Muscle layer of duodenum (tissue), 2 donors: ENCODE measurements at regions not wholly inside any gene's neighbourhood (a gene's known extent, or its start where the extent isn't known, plus 50 kb on each side); places are given as distances from the start of the nearest gene placed in this dataset.

ENCODE experiments used
- H3K27ac ChIP-seq: one replicate; pipeline ENCODE4 v1.7.0; 2013; ENCODE audit warnings: mild to moderate bottlenecking, low read length
- H3K27me3 ChIP-seq: one replicate; pipeline ENCODE4 v1.7.0; 2013; ENCODE audit warnings: low read depth, mild to moderate bottlenecking, control low read depth, low read length
- H3K36me3 ChIP-seq, 2 donors: one replicate each; pipeline ENCODE4 v1.7.0; 2013; ENCODE audit warnings: low read length in 2 of 2, control low read depth in 1 of 2, mild to moderate bottlenecking in 1 of 2; ENCODE audit not compliant: insufficient read depth in 2 of 2, control insufficient read depth in 1 of 2
- H3K4me1 ChIP-seq, 2 donors: one replicate each; pipeline ENCODE4 v1.7.0; 2013; ENCODE audit warnings: low read length in 2 of 2, mild to moderate bottlenecking in 2 of 2, control low read depth in 1 of 2, moderate library complexity in 1 of 2; ENCODE audit not compliant: insufficient read depth in 2 of 2, control insufficient read depth in 1 of 2
- H3K4me3 ChIP-seq, 2 donors: one replicate each; pipeline ENCODE4 v1.7.0; 2013; ENCODE audit warnings: low read length in 2 of 2, low read depth in 1 of 2, mild to moderate bottlenecking in 1 of 2
- H3K9me3 ChIP-seq, 2 donors: one replicate each; pipeline ENCODE4 v1.7.0; 2013; ENCODE audit warnings: low read length in 2 of 2, control low read depth in 1 of 2, mild to moderate bottlenecking in 1 of 2; ENCODE audit not compliant: control insufficient read depth in 1 of 2
- donor health status: healthy.

DNA sequence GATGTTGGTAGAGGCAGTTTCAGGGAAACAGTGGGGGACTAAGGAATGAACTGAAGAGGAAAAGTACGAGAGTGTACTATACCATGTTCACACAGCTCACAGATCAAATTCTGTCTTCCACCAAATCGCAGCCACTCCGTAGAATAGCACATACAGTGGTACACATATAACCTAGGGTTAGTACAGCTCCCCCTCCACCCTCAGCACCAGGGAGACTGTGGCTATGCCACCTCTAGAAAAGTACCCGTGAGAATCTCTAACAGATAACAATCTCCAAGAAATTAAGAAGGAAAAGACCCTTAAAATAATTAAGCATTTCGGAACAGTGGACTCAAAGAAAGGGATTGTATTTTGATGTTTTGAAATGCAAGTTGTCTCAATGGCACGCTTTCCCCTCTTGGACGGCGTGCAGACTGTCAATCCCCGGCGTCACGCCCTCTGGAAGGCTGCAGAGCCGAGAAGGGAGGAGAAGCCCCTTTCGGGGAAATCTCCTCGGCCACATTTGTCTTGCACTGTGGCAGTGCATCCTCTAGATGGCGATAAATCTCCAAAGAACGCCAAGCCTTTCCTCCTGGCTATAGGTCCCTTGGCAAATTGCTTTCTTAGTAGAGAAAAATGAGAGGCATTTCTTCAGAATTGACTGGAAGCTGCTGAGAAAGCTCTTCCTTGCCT, 345.0 kb downstream of the REEP3 start:
- H3K4me1 ChIP-seq: peaks cover 6 to 10% of the 10 kb centered on the region in 2 donors
- H3K4me3 ChIP-seq: peak overlapping the region; percentile 6 to 26
- H3K36me3 ChIP-seq: no peaks in the 10 kb centered on the region
- H3K27ac ChIP-seq: no peak overlapping the region
- no peaks in the 10 kb centered on the region for H3K9me3 ChIP-seq
- no peaks in the 10 kb centered on the region for H3K27me3 ChIP-seq

DNA sequence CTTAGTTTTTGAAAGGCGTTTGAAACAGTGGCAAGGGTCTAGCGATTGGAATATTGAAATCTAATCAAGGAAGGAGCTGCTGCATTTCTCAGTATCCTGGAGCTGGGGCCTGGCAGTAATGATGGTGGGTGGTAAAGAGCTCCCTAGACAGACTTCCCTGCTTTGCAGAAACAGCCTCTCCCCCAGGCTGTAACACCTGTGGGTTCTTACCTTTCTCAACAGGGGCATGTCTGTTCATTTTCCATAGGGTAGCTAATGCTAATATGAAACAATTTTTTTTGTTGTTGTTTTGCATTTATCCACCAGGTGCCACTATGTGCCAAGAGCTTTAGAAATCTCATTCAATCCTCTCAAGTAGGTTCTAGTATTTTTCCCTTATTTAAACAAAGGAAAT, 345.5 kb downstream of the REEP3 start:
- Histone ChIP-seq H3K4me3 (peak overlapping the region in 1 of 2 donors; percentile 6), H3K27ac (no peak overlapping the region), H3K27me3 (no peaks in the 10 kb centered on the region), H3K9me3 (no peaks in the 10 kb centered on the region), H3K4me1 (peaks cover 6 to 10% of the 10 kb centered on the region in 2 donors), H3K36me3 (no peaks in the 10 kb centered on the region)

DNA sequence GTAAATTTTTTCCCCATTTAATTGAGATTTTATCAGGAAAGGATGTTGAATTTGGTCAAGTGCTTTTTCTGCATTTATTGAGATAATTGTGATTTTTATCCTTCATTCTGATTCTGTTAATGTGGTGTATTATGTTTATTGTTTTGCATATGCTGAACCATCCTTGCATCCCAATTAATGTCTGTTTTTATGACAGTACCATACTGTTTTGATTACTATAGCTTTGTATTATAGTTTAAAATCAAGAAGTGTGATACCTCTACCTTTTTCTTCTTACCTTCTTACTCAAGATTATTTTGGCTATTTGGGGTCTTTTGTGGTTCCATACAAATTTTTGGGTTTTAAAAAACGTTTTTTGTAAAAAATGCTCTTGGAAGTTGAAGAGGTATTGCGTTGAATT, 357.2 kb downstream of the REEP3 start:
- H3K27ac ChIP-seq: no peak overlapping the region
- no peaks in the 10 kb centered on the region for H3K36me3 ChIP-seq
- H3K4me1 ChIP-seq: no peaks in the 10 kb centered on the region
- H3K27me3 ChIP-seq: no peaks in the 10 kb centered on the region
- no peak overlapping the region for H3K4me3 ChIP-seq
- H3K9me3 ChIP-seq: peaks cover 7 to 11% of the 10 kb centered on the region in 2 donors

DNA sequence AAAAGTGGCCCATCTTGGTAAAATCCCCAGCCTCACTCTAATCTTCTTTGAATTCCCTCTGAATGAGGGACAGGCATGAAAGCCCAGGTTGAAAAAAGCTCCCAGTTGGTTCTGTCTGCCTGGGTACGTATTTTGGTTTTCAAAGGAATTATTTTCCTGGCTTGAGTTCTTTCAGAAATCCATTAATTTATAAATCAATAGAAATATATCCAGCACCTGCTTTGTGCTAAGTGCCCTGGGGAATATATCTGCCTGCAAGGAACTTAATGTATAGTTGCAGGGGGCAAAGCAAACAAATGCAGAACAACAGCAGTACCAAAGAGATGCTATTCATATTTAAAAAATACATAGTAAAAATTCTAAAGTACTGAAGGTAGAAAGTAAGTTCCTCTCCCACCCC, 362.7 kb downstream of the REEP3 start:
- no peaks in the 10 kb centered on the region for H3K27me3 ChIP-seq
- H3K36me3 ChIP-seq: no peaks in the 10 kb centered on the region
- peaks cover under 1 to 2% of the 10 kb centered on the region in 2 donors for H3K9me3 ChIP-seq
- no peak overlapping the region for H3K27ac ChIP-seq
- H3K4me1 ChIP-seq: no peaks in the 10 kb centered on the region
- no peak overlapping the region for H3K4me3 ChIP-seq

DNA sequence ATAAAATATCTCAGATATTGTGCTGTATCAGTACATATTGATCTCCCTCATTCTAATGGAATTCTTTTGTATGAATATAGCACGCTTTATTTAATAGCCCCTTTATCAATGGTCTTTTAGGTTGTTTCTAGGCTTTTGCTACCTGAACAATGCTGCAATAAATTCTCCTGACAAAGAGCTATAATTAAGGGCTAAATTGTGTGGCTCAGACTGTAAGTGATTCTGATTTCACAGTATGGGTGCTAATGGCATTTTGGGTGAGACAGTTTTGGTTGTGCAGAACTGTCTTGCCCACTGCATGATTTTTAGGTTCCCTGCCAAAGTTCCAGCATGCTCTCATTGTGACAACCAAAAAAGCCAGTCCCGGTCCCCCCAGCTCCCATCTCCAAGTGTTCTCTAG, 363.2 kb downstream of the REEP3 start:
- Histone ChIP-seq H3K27ac (no peak overlapping the region), H3K4me1 (no peaks in the 10 kb centered on the region), H3K36me3 (no peaks in the 10 kb centered on the region), H3K9me3 (peaks cover 0 to 2% of the 10 kb centered on the region in 2 donors), H3K27me3 (no peaks in the 10 kb centered on the region), H3K4me3 (no peak overlapping the region)

DNA sequence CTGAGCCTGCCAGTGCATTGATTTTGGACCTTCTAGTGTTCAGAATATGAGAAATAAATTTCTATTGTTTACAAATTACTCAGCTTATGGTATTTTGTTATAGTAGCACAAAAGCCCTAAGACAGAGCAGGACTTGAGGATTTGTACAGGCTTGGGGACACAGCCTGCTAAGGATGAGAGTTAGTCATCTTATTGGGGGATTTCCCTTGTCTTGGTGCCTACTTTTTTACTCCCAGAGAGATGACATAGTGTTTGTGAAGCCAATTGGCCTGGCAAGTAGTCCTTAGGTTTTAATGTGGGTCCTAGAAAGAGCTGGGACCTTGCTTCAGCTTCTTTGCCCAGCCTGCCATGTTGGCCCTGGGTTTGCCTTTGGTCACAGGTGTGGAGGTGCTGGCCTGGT, 364.0 kb downstream of the REEP3 start:
- Histone ChIP-seq H3K4me1 (no peaks in the 10 kb centered on the region), H3K27ac (no peak overlapping the region)

DNA sequence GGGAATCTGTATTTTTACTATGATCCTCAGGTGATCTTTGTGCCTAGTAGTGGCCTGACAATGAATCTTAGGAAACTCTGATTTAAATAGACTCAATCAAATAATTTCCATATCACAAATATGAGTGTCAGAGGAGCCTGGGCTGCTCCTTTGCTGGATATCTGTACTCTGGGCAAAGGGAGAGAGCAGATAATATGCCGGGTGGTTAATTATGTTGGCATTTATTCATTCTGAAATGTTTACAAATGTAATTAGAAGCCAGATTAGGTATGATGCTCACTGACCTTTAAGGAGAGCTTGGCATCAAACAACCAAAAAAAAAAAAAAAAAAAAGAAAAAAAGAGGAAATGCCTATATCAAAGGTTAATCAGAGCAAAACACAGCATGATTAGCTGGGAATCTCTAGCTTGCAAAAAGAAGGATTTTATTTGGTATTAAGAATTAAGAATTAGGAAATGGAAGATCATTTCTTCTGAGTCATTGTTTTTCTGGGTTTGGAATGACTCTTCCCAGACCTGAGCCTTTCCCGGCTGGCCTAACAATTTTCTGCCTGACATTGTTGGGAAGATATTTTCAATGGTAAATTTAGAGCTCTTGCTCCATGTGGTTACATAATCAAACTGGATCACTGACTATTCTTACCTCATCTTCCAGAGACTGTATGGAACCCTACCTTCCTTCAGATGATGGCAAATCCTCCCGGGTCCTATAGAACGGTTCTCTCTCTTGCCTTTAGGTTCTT, 365.3 kb downstream of the REEP3 start:
- Histone ChIP-seq H3K36me3 (no peaks in the 10 kb centered on the region), H3K4me3 (no peak overlapping the region), H3K27ac (no peak overlapping the region)

More for the DNA sequence above, 364.0 kb downstream of the REEP3 start:
- Histone ChIP-seq H3K27me3 (no peaks in the 10 kb centered on the region), H3K36me3 (no peaks in the 10 kb centered on the region), H3K9me3 (peaks cover 0 to 2% of the 10 kb centered on the region in 2 donors), H3K4me3 (no peak overlapping the region)

DNA sequence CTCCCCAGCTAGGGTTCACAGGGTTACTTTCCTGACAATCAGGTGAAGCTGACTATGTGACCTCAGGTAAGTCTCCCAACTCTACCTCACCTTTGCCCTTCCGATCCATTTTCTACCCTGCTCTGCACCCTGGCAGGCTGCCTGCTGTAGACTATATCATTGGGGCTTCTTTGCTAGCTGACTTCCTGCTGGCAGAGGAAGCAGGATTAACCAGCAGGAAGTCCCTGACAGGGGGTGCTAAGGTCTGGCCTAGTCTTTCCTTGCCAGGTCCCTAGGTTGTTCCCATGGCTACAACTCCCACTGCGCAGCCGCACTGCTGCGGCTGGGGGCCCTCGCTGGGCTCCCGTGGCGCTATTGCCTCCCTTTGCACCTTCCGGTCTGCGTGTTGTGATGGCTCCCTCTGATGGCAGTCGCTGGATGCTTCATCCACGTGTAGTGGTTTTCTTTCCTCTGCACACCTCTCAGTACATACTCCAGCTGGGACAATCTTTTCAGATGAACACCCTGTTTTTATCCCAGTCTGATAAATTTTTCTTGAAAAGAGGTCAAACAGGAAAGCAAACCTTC, 365.9 kb downstream of the REEP3 start:
- Histone ChIP-seq H3K4me3 (no peak overlapping the region), H3K4me1 (no peaks in the 10 kb centered on the region), H3K36me3 (no peaks in the 10 kb centered on the region), H3K27me3 (no peaks in the 10 kb centered on the region), H3K27ac (no peak overlapping the region), H3K9me3 (no peaks in the 10 kb centered on the region)

More for the DNA sequence above, 365.3 kb downstream of the REEP3 start:
- Histone ChIP-seq H3K4me1 (no peaks in the 10 kb centered on the region), H3K27me3 (no peaks in the 10 kb centered on the region), H3K9me3 (peaks cover 0 to 2% of the 10 kb centered on the region in 2 donors)

DNA sequence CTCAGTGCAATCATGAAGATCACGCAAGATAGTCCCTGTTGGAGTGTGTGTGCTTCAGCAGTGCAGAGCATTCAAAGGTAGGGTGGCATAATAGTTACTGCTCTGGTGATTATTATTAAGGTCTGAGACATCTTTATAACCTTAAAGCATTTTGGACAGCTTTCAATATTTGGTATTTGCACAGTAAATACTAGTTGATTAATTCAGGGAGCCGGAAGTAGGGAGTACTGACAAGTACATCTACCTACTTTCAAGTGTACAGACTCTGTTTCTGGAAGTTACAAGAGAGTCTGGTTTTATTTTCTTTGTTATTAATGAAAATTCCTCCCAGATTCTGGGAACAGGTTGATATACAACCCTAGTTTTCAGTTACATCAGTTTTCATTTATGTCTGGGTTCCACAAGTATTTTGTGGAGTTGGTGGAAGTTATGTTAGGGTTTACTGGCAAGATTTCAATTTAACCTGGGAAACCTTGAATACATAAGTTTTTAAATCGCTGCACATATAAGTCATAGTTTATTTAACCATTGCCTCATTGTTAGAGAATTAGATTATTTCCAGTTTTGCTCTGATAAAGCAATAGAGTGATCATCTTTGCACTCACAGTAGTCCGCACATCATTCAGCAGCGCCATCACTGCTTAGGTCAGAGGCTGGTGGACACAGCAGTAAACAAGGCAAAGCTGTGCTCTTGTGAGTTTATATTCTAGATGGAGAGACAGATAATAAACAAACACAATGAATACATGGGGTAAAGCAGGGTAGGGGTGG, 366.6 kb downstream of the REEP3 start:
- H3K9me3 ChIP-seq: no peaks in the 10 kb centered on the region
- H3K4me3 ChIP-seq: no peak overlapping the region
- H3K27ac ChIP-seq: no peak overlapping the region
- no peaks in the 10 kb centered on the region for H3K27me3 ChIP-seq
- no peaks in the 10 kb centered on the region for H3K4me1 ChIP-seq
- no peaks in the 10 kb centered on the region for H3K36me3 ChIP-seq

DNA sequence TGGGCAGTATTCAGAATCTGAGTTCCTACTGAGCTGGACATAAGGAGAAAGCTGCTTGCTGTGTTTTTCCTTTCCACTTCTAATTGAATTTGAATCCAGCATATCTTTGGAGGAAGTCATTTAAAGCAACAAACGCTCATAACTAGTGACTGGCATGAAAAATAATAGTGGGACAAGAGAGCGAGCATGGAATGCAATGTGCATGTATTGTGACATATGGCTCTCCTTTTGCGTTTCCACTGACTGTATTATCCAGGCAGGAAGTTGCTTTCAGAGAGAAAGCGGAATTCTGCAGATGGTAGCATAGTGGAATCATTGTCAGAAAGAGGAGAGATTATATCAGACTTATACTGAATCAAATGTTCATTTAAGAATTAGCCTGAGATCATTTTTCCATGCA, 368.6 kb downstream of the REEP3 start:
- Histone ChIP-seq H3K4me3 (no peak overlapping the region), H3K9me3 (no peaks in the 10 kb centered on the region), H3K4me1 (no peaks in the 10 kb centered on the region), H3K36me3 (no peaks in the 10 kb centered on the region), H3K27ac (no peak overlapping the region), H3K27me3 (no peaks in the 10 kb centered on the region)

DNA sequence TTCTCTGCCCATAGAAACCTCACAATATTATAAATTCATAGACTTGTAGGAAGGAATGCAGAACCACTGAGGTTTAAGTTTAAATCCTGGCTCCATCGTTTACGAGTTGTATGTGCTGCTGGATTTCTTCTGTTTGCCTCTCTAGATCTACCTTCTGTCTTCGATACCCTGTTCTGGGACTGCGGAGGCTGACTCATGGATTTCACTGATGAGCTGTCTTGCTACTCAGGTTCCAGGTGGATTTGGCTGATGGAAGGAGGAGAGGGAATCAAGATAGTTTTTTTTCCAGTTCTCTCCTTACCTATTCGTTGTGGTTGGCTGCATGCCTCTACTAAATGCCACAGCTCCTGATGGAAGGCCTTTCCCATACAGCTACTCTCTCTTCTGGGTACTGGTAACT, 375.8 kb downstream of the REEP3 start:
- no peaks in the 10 kb centered on the region for H3K9me3 ChIP-seq
- H3K27me3 ChIP-seq: no peaks in the 10 kb centered on the region
- no peaks in the 10 kb centered on the region for H3K36me3 ChIP-seq
- no peak overlapping the region for H3K27ac ChIP-seq
- H3K4me3 ChIP-seq: no peak overlapping the region
- H3K4me1 ChIP-seq: no peaks in the 10 kb centered on the region
